Esophagus squamous epithelium (tissue), 5 donors: ENCODE measurements at regions not wholly inside any gene's neighbourhood (a gene's known extent, or its start where the extent isn't known, plus 50 kb on each side); places are given as distances from the start of the nearest gene placed in this dataset.

ENCODE experiments used
- DNase-seq: peaks from one replicate; lab custom pipeline; 2025; lab: John Stamatoyannopoulos, UW
- H3K27ac ChIP-seq, 4 donors: fragments of 200-600 bp; sonication (generic); one replicate each; pipeline ENCODE4 v1.5.1; 2016 to 2019; ENCODE audit warnings: mild to moderate bottlenecking in 1 of 4
- H3K27me3 ChIP-seq, 4 donors: fragments of 200-600 bp; sonication (generic); 1 replicate in 3 of 4; 2 replicates in 1 of 4; pipeline versions ENCODE4 v1.5.1 to v1.6.0; 2017 to 2021; ENCODE audit warnings: antibody characterized with exemption in 1 of 4
- H3K36me3 ChIP-seq, 3 donors: fragments of 200-600 bp; sonication (generic); one replicate each; pipeline ENCODE4 v1.5.1; 2016 to 2019
- H3K4me1 ChIP-seq, 3 donors: fragments of 200-600 bp; sonication (generic); one replicate each; pipeline ENCODE4 v1.5.1; 2017 to 2019
- H3K4me3 ChIP-seq, 4 donors: fragments of 200-600 bp; sonication (generic); 1 replicate in 3 of 4; 2 replicates in 1 of 4; pipeline ENCODE4 v1.5.1; 2016 to 2019; ENCODE audit warnings: mild to moderate bottlenecking in 2 of 4, moderate library complexity in 1 of 4
- H3K9me3 ChIP-seq, 3 donors: fragments of 200-600 bp; sonication (generic); one replicate each; pipeline ENCODE4 v1.5.1; 2016 to 2019
- CTCF ChIP-seq, 6 experiments: fragments of 450-650 bp in 4 of 6; fragments of 200-600 bp in 2 of 6; sonication (generic) in 2 of 6; IDR thresholded peaks; one replicate each; pipeline ENCODE4 v1.5.1; 2016 to 2019; ENCODE audit warnings: antibody characterized with exemption in 6 of 6, mild to moderate bottlenecking in 4 of 6, moderate library complexity in 4 of 6
- POLR2A ChIP-seq, 4 donors: fragments of 450-650 bp; IDR thresholded peaks; one replicate each; pipeline ENCODE4 v1.6.1; 2017; ENCODE audit warnings: antibody characterized with exemption in 4 of 4, mild to moderate bottlenecking in 4 of 4, moderate library complexity in 3 of 4
- WGBS, 2 donors: methylation state at CpG; one replicate each; pipeline ENCODE4 v1.1.5; 2018; 5-methylcytosine and 5-hydroxymethylcytosine counted together
- intact Hi-C: fragments of 100-400 bp; cut with DNase I; formaldehyde crosslinking; loops from one replicate; pipeline ENCODE4 v1.15.0; 2022
- donor health status: DM: yes; HTN: yes; CAD: no.

GRCh38 chr6:9801249-9801754 is 613.6 kb downstream of the TFAP2A start:
- no peaks in the 10 kb centered on the region for H3K27me3 ChIP-seq
- no peaks in the 10 kb centered on the region for H3K4me1 ChIP-seq
- H3K27ac ChIP-seq = no peak overlapping the region
- DNase-seq = no peak
- 59 to 69% methylated on average over 11 of the region's 11 CpGs for WGBS, 2 donors
- no peaks in the 10 kb centered on the region for H3K9me3 ChIP-seq
- H3K4me3 ChIP-seq = no peak overlapping the region
- TF ChIP-seq POLR2A (IDR thresholded peaks at IDR 0.05) = no peak
- no peak for TF ChIP-seq CTCF (IDR thresholded peaks at IDR 0.05)
- intact Hi-C loops = no loop called here
- no peaks in the 10 kb centered on the region for H3K36me3 ChIP-seq

- TF ChIP-seq POLR2A (IDR thresholded peaks at IDR 0.05) = no peak
- TF ChIP-seq CTCF (IDR thresholded peaks at IDR 0.05) = no peak
- intact Hi-C loops = no loop called here
- no peaks in the 10 kb centered on the region for H3K27me3 ChIP-seq
Measured at GRCh38 chr6:9799582-9799981, 615.3 kb downstream of the TFAP2A start.

GRCh38 chr6:9796827-9797226 is 618.0 kb downstream of the TFAP2A start:
- 57 to 65% methylated on average over 2 of the region's 2 CpGs for WGBS, 2 donors
- no peak overlapping the region for H3K4me3 ChIP-seq
- H3K9me3 ChIP-seq = no peaks in the 10 kb centered on the region
- H3K4me1 ChIP-seq = no peaks in the 10 kb centered on the region
- H3K27me3 ChIP-seq = no peaks in the 10 kb centered on the region
- TF ChIP-seq CTCF (IDR thresholded peaks at IDR 0.05) (no peak), POLR2A (IDR thresholded peaks at IDR 0.05) (no peak)
- intact Hi-C loops = no loop called here
- H3K36me3 ChIP-seq = no peaks in the 10 kb centered on the region
- H3K27ac ChIP-seq = no peak overlapping the region
- no peak for DNase-seq

More at GRCh38 chr6:9799582-9799981, 615.3 kb downstream of the TFAP2A start:
- Histone ChIP-seq H3K36me3 (no peaks in the 10 kb centered on the region), H3K27ac (no peak overlapping the region), H3K4me1 (no peaks in the 10 kb centered on the region), H3K4me3 (no peak overlapping the region), H3K9me3 (no peaks in the 10 kb centered on the region)
- DNase-seq = no peak

- no peak for TF ChIP-seq CTCF (IDR thresholded peaks at IDR 0.05)
- TF ChIP-seq POLR2A (IDR thresholded peaks at IDR 0.05) = no peak
- H3K4me1 ChIP-seq = no peaks in the 10 kb centered on the region
- H3K9me3 ChIP-seq = no peaks in the 10 kb centered on the region
- H3K4me3 ChIP-seq = no peak overlapping the region
- DNase-seq = no peak
- no peaks in the 10 kb centered on the region for H3K36me3 ChIP-seq
- 21 to 41% methylated on average over 5 of the region's 5 CpGs for WGBS, 2 donors
- H3K27me3 ChIP-seq = no peaks in the 10 kb centered on the region
- intact Hi-C loops = no loop called here
- no peak overlapping the region for H3K27ac ChIP-seq
Measured at GRCh38 chr6:9795880-9796279, 619.0 kb downstream of the TFAP2A start.

- no peaks in the 10 kb centered on the region for H3K4me1 ChIP-seq
- H3K27me3 ChIP-seq = no peaks in the 10 kb centered on the region
- no peaks in the 10 kb centered on the region for H3K36me3 ChIP-seq
- intact Hi-C loops = no loop called here
- no peak overlapping the region for H3K4me3 ChIP-seq
- no peaks in the 10 kb centered on the region for H3K9me3 ChIP-seq
- TF ChIP-seq POLR2A (IDR thresholded peaks at IDR 0.05) (no peak), CTCF (IDR thresholded peaks at IDR 0.05) (no peak)
- DNase-seq = no peak
- H3K27ac ChIP-seq = no peak overlapping the region
- WGBS, 2 donors = 55 to 67% methylated on average over 1 of the region's 3 CpGs
Measured at GRCh38 chr6:9789201-9789600, 625.7 kb downstream of the TFAP2A start.
